ENCODE measurements at regions not wholly inside any gene's neighbourhood (a gene's known extent, or its start where the extent isn't known, plus 50 kb on each side); places are given as distances from the start of the nearest gene placed in this dataset.

DNA sequence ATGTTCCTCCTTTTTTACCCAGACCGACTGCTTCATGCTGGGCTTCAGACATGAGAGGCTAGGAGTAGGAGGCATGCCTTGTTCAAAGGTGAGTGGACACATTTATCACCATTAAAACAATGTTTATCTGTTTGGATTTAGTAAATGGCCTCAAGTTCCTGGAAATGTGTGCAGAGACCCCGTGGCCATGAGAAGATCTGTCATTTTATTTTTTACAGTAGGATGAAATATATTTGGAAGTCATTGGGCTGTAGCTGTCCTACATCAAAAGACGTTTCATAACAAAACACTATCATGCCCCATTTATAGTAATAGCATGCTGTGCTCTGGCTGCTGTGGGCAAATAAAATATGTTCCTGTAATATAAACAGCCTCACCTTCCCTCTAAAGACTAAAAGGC, 403.9 kb upstream of the TNP1 start:
- H3K27ac ChIP-seq: no peak overlapping the region
- TF ChIP-seq, protein P1, sequence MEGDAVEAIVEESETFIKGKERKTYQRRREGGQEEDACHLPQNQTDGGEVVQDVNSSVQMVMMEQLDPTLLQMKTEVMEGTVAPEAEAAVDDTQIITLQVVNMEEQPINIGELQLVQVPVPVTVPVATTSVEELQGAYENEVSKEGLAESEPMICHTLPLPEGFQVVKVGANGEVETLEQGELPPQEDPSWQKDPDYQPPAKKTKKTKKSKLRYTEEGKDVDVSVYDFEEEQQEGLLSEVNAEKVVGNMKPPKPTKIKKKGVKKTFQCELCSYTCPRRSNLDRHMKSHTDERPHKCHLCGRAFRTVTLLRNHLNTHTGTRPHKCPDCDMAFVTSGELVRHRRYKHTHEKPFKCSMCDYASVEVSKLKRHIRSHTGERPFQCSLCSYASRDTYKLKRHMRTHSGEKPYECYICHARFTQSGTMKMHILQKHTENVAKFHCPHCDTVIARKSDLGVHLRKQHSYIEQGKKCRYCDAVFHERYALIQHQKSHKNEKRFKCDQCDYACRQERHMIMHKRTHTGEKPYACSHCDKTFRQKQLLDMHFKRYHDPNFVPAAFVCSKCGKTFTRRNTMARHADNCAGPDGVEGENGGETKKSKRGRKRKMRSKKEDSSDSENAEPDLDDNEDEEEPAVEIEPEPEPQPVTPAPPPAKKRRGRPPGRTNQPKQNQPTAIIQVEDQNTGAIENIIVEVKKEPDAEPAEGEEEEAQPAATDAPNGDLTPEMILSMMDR (IDR thresholded peaks at IDR 0.05): no peak
- no peak for TF ChIP-seq ZFX (IDR thresholded peaks at IDR 0.05; ENCODE audit: borderline replicate concordance)

DNA sequence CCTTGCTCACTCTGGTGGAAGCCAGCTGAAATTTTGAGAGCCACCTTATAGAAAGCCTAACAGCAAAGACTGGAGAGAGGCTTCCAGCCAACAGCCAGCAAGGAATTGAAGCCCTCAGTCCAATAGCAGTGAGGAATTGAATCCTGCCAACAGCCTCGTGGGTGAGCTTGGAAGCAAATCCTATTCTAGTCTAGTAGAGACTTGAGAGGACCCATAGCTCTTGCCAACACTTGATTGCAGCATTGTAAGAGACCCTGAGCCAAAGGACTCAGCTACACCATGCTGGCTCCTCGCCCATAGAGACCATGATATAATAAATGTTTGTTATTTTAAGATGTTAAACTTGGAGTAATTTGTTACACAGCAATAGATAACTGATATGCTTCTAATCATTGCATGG, 403.0 kb upstream of the TNP1 start:
- no peak overlapping the region for H3K27ac ChIP-seq
- TF ChIP-seq, protein P1 (IDR thresholded peaks at IDR 0.05): no peak
- no peak for TF ChIP-seq ZFX (IDR thresholded peaks at IDR 0.05; ENCODE audit: borderline replicate concordance)

DNA sequence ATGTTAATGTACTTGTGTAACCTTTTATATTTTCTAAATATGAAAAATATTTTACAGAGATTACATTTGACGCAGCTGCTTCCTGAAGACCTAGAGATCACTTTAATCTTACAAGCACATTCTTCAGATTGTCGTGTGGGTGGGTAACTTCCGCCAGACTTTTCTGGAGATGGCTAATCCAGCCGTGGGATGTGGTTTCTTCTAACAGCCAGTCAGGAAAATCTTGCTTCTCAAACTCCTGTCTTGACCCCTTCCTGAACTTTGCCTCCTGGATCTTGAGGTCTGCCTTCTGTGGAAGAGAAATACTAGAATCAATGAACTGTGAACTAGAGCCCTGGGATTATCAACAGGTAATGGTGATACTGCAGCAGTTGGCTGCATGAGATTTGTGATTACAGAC, 401.6 kb upstream of the TNP1 start:
- TF ChIP-seq ZFX (IDR thresholded peaks at IDR 0.05; ENCODE audit: borderline replicate concordance): no peak
- TF ChIP-seq, protein P1 (IDR thresholded peaks at IDR 0.05): no peak
- no peak overlapping the region for H3K27ac ChIP-seq

DNA sequence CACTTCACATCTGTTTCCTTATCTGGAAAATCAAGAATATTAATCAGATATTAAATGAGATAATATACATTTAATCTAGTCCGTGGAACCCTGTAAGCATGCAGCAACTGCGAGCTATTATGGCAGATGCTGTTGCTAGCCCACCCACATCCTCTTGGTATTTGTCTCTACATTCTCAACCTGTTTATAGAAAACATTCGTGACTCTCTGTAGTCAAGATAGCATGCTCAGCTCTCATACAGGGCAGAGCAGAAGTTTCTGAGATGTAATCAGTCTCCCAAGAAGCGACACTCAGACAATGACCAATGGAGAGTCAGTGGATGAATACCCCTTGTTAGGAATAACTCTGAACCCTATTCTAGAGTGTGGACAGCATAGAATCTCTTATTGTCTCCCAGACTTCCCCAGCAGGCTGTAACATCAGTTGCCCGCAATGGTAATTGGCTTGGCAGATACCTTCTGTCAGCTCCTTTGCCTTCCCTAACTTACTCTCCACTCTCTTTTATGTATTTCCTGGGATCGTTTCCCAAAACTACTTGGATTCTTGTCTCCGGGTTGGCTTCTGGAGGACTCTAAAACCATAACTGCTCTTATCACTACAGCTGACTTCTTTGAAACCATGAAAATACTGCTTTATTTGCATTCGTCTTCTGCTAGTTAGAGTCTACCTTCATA, 400.7 kb upstream of the TNP1 start:
- H3K27ac ChIP-seq: no peak overlapping the region
- TF ChIP-seq, protein P1 (IDR thresholded peaks at IDR 0.05): no peak
- TF ChIP-seq ZFX (IDR thresholded peaks at IDR 0.05; ENCODE audit: borderline replicate concordance): no peak

DNA sequence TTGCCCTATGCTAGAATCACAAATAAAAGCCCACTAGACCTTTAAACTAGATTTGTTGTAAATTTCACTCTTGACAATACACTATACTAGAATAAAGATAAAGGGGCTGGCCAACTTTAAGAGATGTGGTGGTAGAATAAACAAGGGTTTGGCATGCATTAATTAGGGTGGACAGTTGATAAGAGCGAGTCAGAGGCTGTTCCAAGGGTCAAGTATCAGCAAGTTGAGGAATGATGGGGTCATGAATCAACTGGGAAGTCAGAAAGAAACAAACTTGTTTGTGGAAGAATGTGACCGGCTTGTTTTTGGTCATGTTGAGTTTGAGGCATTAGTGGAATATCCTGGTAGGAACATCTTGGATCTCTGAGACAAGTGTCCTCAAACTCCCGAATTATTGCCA, 398.3 kb upstream of the TNP1 start:
- TF ChIP-seq, protein P1 (IDR thresholded peaks at IDR 0.05): no peak
- TF ChIP-seq ZFX (IDR thresholded peaks at IDR 0.05; ENCODE audit: borderline replicate concordance): no peak
- H3K27ac ChIP-seq: no peak overlapping the region

DNA sequence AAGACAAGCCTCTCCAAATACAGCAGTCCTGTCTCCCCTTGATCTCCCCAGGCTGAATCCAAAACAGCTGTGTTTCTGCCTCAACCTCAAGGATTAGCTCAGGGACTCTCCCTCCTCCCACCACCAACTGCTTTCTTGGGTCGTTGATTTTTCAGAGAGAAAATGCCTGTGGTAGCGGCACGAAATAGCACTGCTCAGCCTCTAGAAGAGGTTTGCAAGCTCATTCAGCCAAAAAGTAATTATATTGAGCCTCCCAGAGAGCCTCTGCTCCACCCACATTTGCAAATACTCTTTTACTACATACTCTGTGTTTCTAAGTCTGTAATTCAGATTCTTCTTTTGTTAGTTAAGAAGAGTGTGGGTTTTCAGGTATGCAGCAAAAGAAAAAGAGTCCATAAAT, 396.4 kb upstream of the TNP1 start:
- TF ChIP-seq, protein P1 (IDR thresholded peaks at IDR 0.05): no peak
- TF ChIP-seq ZFX (IDR thresholded peaks at IDR 0.05; ENCODE audit: borderline replicate concordance): no peak
- H3K27ac ChIP-seq: no peak overlapping the region

DNA sequence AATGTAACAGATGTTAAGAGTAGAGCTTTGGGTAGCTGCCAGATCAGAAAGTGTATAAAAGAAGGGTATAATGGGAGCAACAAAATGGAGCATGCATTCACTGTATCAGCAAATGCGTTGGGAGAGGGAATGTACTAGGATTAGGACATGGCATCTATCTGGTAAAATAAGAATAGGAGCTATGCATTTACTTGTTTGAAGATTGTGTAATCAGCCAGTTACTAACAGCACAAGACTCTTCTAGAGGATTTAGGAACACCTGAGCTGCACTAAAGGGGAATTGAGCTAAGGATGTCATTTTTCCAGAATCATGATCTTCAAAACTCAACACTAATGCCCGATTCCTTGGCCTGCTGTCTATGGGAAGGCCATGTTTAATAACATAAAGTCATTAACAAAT, 394.2 kb upstream of the TNP1 start:
- no peak for TF ChIP-seq ZFX (IDR thresholded peaks at IDR 0.05; ENCODE audit: borderline replicate concordance)
- TF ChIP-seq, protein P1 (IDR thresholded peaks at IDR 0.05): no peak
- H3K27ac ChIP-seq: no peak overlapping the region
